GM23338 (cell line): ENCODE measurements at regions not wholly inside any gene's neighbourhood (a gene's known extent, or its start where the extent isn't known, plus 50 kb on each side); places are given as distances from the start of the nearest gene placed in this dataset.

Experiments
- ATAC-seq: fragments of 200-7000 bp; cut with Tn5 transposase; 3 replicates; pipeline ENCODE4 v1.9.1; 2020
- DNase-seq: peaks from one replicate; pipeline ENCODE4 v3.0.0-alpha.2; 2015; ENCODE audit warnings: low spot score
- H2AFZ ChIP-seq: fragments of 200-600 bp; sonication (generic); 2 replicates; pipeline ENCODE4 v1.8.0; 2016; ENCODE audit warnings: antibody characterized with exemption, mild to moderate bottlenecking, moderate library complexity
- H3F3A ChIP-seq: fragments of 200-600 bp; sonication (generic); replicated peaks from 2 replicates; pipeline ENCODE4 v1.8.0; 2017; ENCODE audit warnings: antibody characterized with exemption, mixed run types, low read depth
- H3K27ac ChIP-seq: fragments of 200-600 bp; sonication (generic); 2 replicates; pipeline ENCODE4 v1.6.1; 2016; ENCODE audit warnings: low read depth
- H3K27me3 ChIP-seq: fragments of 200-600 bp; sonication (generic); 2 replicates; pipeline ENCODE4 v1.8.0; 2016; ENCODE audit warnings: mild to moderate bottlenecking, mixed run types, moderate library complexity; ENCODE audit not compliant: insufficient read depth
- H3K36me3 ChIP-seq: fragments of 200-600 bp; sonication (generic); 2 replicates; pipeline ENCODE4 v1.8.0; 2016; ENCODE audit warnings: mild to moderate bottlenecking; ENCODE audit not compliant: insufficient read depth
- H3K4me1 ChIP-seq: fragments of 200-600 bp; sonication (generic); 2 replicates; pipeline ENCODE4 v1.8.0; 2016; ENCODE audit warnings: mild to moderate bottlenecking, moderate library complexity; ENCODE audit not compliant: insufficient read depth
- H3K4me2 ChIP-seq: fragments of 200-600 bp; sonication (generic); 2 replicates; pipeline ENCODE4 v1.7.1; 2017; ENCODE audit warnings: mixed run types
- H3K4me3 ChIP-seq: fragments of 200-600 bp; sonication (generic); 2 replicates; pipeline ENCODE4 v1.6.1; 2016; ENCODE audit warnings: mixed run types
- H3K79me2 ChIP-seq: fragments of 200-600 bp; sonication (generic); replicated peaks from 2 replicates; pipeline ENCODE4 v1.8.0; 2017; ENCODE audit warnings: mild to moderate bottlenecking; ENCODE audit not compliant: insufficient read depth
- H3K9me2 ChIP-seq: fragments of 200-600 bp; sonication (generic); 2 replicates; pipeline ENCODE4 v1.8.0; 2017; ENCODE audit not compliant: insufficient read depth
- H4K20me1 ChIP-seq: fragments of 200-600 bp; sonication (generic); replicated peaks from 2 replicates; pipeline ENCODE4 v1.8.0; 2017; ENCODE audit warnings: mild to moderate bottlenecking; ENCODE audit not compliant: insufficient read depth
- H3K27ac Mint-ChIP-seq: 2 replicates; pipeline ENCODE4 v1.8.0; 2020; ENCODE audit warnings: inconsistent platforms, mild to moderate bottlenecking, moderate library complexity, mixed read lengths
- H3K27me3 Mint-ChIP-seq: 3 replicates; pipeline ENCODE4 v1.8.0; 2022; ENCODE audit warnings: low read depth, mild to moderate bottlenecking, moderate library complexity, mixed read lengths, inconsistent platforms; ENCODE audit not compliant: insufficient read depth, poor library complexity
- H3K36me3 Mint-ChIP-seq: 3 replicates; pipeline ENCODE4 v1.8.0; 2021; ENCODE audit warnings: low read depth, mild to moderate bottlenecking, inconsistent platforms, moderate library complexity, mixed read lengths
- H3K4me1 Mint-ChIP-seq: 3 replicates; pipeline ENCODE4 v1.8.0; 2020; ENCODE audit warnings: mild to moderate bottlenecking, inconsistent platforms, mixed read lengths
- H3K4me3 Mint-ChIP-seq: 3 replicates; pipeline ENCODE4 v1.8.0; 2021; ENCODE audit warnings: moderate library complexity, mild to moderate bottlenecking, inconsistent platforms, mixed read lengths
- H3K9me3 Mint-ChIP-seq: 3 replicates; pipeline ENCODE4 v1.8.0; 2020; ENCODE audit warnings: moderate library complexity, mild to moderate bottlenecking, inconsistent platforms, mixed read lengths
- CTCF ChIP-seq, 2 experiments: fragments of 200-600 bp in 1 of 2; sonication (generic) in 1 of 2; conservative IDR thresholded peaks; 2 replicates each; pipeline versions ENCODE4 v1.5.1 to v1.6.1; 2016 to 2017; ENCODE audit warnings: antibody characterized with exemption in 2 of 2, low read depth in 2 of 2, mild to moderate bottlenecking in 2 of 2, moderate library complexity in 1 of 2
- EZH2phosphoT487 ChIP-seq: fragments of 200-600 bp; sonication (generic); IDR thresholded peaks from one replicate; pipeline ENCODE4 v1.8.1; 2018; ENCODE audit warnings: antibody characterized with exemption; ENCODE audit not compliant: unreplicated experiment
- JUNB ChIP-seq: IDR thresholded peaks from one replicate; pipeline ENCODE4 v1.6.1; 2016; ENCODE audit warnings: antibody characterized with exemption; ENCODE audit not compliant: unreplicated experiment
- POLR2AphosphoS5 ChIP-seq: IDR thresholded peaks from 2 replicates; pipeline ENCODE4 v1.6.1; 2016; ENCODE audit warnings: antibody characterized with exemption, low read depth
- STAT1 ChIP-seq: IDR thresholded peaks from one replicate; pipeline ENCODE4 v1.6.1; 2016; ENCODE audit warnings: antibody characterized with exemption; ENCODE audit not compliant: unreplicated experiment
- ZNF114 ChIP-seq: fragments of 250-450 bp; sonication (Bioruptor Pico); IDR thresholded peaks from 2 replicates; pipeline ENCODE4 v1.5.0; 2020; ENCODE audit warnings: mild to moderate bottlenecking, moderate library complexity
- TF ChIP-seq, protein P1 (sequence below): IDR thresholded peaks from 2 replicates; pipeline ENCODE4 v1.6.1; 2016; ENCODE audit warnings: antibody characterized with exemption
- TF ChIP-seq, protein P2 (sequence below): fragments of 250-450 bp; sonication (Bioruptor Pico); IDR thresholded peaks from 2 replicates; pipeline ENCODE4 v1.5.0; 2020; ENCODE audit warnings: mild to moderate bottlenecking, moderate library complexity

DNA sequence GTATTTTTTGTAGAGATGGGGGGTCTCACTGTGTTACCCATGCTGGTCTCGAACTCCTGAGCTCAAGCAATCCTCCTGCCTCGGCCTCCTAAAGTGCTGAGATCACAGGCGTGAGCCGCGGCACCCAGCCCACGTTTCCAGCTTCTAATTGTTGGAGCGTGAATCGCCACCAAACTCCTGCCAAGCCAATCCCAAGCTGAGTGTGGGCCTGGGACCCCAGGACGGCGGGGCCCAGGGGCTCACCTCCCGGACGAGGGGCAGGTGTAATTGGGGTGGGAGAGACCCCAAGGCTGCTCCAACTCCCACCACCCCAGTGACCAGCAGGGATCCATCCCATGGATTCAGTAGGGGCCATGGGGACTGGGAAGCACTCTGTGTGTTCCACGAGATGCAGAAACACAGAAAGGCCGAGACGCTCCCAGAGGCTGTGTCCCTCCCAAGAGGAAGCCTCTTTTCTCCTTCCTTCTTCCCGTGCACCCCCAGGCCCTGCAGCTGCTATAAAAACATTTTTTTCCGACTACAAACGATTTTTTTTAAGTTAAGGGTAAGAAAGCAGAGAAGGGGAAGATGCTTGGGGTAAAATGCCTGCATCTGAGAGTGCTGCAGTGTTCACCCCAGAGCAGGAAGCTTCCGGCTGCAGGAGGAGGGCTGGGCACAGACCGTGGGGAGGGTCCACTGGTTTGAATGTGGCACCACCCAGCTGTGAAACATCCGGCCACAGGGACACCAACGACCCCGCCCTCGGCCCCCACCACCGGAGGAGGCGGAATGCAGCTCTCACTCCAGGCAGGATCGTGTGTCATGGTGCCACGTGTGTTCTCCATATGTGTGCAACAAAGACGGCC, 76.5 kb downstream of the MICALL2 start:
- H3K4me3 ChIP-seq = no peak overlapping the region
- no peak overlapping the region for H3K4me3 Mint-ChIP-seq
- H3K9me3 Mint-ChIP-seq = no peaks in the 10 kb centered on the region
- no peaks in the 10 kb centered on the region for H3K36me3 Mint-ChIP-seq
- H3F3A ChIP-seq = no peaks in the 10 kb centered on the region
- no peak overlapping the region for H2AFZ ChIP-seq
- H3K36me3 ChIP-seq = no peaks in the 10 kb centered on the region
- H3K27me3 ChIP-seq = no peaks in the 10 kb centered on the region
- ATAC-seq (no peak), DNase-seq (no peak)
- H3K4me1 ChIP-seq = no peaks in the 10 kb centered on the region
- H3K79me2 ChIP-seq = no peaks in the 10 kb centered on the region
- no peaks in the 10 kb centered on the region for H3K9me2 ChIP-seq
- H3K4me2 ChIP-seq = no peak overlapping the region
- H3K27ac ChIP-seq = no peak overlapping the region
- H3K27me3 Mint-ChIP-seq = peaks cover 8% of the 10 kb centered on the region
- no peak for TF ChIP-seq EZH2phosphoT487
- TF ChIP-seq ZNF114 = no peak
- no peak overlapping the region for H3K27ac Mint-ChIP-seq
- no peaks in the 10 kb centered on the region for H4K20me1 ChIP-seq
- no peaks in the 10 kb centered on the region for H3K4me1 Mint-ChIP-seq

DNA sequence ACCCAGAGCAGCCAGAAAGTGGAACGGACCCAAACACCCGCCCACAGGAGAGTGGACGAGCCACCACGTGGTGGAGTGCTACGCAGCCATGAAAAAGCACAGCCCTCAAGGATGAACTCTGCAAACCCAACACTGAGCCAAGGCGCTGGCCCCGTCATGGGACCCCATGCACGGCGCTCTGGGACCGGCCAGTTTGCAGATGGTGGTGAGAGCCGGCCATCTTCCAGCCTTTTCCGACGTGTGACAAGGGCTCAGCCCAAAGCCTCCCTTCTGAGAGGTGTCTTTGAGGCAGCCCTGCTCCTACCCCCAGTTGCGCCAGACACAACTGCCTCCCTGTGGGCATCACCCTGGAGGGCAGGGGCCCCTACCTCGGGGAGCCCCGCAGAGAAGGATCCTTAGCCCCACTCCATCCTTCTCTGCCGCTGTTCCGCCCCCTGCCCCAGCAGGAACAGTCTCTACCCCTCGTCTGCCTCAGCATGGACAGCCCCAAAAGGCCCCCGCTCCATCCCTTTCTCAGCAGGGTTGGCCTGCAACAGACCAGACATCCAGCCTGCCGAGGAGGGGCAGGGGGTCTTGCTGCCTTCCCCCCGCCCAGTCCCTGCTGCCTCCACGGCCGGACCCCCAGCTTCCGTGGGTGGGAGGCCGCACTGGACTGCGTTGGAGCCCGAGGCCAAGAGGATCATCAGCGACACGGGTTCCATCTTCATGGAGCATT, 75.7 kb downstream of the MICALL2 start:
- Histone ChIP-seq H3K27me3 (no peaks in the 10 kb centered on the region), H3K9me2 (no peaks in the 10 kb centered on the region), H2AFZ (no peak overlapping the region), H3K4me3 (no peak overlapping the region), H3K4me2 (no peak overlapping the region), H4K20me1 (no peaks in the 10 kb centered on the region), H3K27ac (no peak overlapping the region), H3K36me3 (no peaks in the 10 kb centered on the region), H3K79me2 (no peaks in the 10 kb centered on the region), H3F3A (no peaks in the 10 kb centered on the region), H3K4me1 (no peaks in the 10 kb centered on the region)
- Mint-ChIP-seq H3K27me3 (peaks cover 8% of the 10 kb centered on the region), H3K4me1 (no peaks in the 10 kb centered on the region), H3K27ac (no peak overlapping the region), H3K4me3 (no peak overlapping the region), H3K9me3 (no peaks in the 10 kb centered on the region), H3K36me3 (no peaks in the 10 kb centered on the region)
- no peak for ATAC-seq
- no peak for DNase-seq
- no peak for TF ChIP-seq CTCF (conservative IDR thresholded peaks at IDR 0.05; ENCODE audit: low read depth in 2 of 2)
- TF ChIP-seq, protein P1, sequence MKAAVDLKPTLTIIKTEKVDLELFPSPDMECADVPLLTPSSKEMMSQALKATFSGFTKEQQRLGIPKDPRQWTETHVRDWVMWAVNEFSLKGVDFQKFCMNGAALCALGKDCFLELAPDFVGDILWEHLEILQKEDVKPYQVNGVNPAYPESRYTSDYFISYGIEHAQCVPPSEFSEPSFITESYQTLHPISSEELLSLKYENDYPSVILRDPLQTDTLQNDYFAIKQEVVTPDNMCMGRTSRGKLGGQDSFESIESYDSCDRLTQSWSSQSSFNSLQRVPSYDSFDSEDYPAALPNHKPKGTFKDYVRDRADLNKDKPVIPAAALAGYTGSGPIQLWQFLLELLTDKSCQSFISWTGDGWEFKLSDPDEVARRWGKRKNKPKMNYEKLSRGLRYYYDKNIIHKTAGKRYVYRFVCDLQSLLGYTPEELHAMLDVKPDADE = no peak
- TF ChIP-seq JUNB = no peak
- no peak for TF ChIP-seq ZNF114
- TF ChIP-seq STAT1 = no peak
- TF ChIP-seq, protein P2, sequence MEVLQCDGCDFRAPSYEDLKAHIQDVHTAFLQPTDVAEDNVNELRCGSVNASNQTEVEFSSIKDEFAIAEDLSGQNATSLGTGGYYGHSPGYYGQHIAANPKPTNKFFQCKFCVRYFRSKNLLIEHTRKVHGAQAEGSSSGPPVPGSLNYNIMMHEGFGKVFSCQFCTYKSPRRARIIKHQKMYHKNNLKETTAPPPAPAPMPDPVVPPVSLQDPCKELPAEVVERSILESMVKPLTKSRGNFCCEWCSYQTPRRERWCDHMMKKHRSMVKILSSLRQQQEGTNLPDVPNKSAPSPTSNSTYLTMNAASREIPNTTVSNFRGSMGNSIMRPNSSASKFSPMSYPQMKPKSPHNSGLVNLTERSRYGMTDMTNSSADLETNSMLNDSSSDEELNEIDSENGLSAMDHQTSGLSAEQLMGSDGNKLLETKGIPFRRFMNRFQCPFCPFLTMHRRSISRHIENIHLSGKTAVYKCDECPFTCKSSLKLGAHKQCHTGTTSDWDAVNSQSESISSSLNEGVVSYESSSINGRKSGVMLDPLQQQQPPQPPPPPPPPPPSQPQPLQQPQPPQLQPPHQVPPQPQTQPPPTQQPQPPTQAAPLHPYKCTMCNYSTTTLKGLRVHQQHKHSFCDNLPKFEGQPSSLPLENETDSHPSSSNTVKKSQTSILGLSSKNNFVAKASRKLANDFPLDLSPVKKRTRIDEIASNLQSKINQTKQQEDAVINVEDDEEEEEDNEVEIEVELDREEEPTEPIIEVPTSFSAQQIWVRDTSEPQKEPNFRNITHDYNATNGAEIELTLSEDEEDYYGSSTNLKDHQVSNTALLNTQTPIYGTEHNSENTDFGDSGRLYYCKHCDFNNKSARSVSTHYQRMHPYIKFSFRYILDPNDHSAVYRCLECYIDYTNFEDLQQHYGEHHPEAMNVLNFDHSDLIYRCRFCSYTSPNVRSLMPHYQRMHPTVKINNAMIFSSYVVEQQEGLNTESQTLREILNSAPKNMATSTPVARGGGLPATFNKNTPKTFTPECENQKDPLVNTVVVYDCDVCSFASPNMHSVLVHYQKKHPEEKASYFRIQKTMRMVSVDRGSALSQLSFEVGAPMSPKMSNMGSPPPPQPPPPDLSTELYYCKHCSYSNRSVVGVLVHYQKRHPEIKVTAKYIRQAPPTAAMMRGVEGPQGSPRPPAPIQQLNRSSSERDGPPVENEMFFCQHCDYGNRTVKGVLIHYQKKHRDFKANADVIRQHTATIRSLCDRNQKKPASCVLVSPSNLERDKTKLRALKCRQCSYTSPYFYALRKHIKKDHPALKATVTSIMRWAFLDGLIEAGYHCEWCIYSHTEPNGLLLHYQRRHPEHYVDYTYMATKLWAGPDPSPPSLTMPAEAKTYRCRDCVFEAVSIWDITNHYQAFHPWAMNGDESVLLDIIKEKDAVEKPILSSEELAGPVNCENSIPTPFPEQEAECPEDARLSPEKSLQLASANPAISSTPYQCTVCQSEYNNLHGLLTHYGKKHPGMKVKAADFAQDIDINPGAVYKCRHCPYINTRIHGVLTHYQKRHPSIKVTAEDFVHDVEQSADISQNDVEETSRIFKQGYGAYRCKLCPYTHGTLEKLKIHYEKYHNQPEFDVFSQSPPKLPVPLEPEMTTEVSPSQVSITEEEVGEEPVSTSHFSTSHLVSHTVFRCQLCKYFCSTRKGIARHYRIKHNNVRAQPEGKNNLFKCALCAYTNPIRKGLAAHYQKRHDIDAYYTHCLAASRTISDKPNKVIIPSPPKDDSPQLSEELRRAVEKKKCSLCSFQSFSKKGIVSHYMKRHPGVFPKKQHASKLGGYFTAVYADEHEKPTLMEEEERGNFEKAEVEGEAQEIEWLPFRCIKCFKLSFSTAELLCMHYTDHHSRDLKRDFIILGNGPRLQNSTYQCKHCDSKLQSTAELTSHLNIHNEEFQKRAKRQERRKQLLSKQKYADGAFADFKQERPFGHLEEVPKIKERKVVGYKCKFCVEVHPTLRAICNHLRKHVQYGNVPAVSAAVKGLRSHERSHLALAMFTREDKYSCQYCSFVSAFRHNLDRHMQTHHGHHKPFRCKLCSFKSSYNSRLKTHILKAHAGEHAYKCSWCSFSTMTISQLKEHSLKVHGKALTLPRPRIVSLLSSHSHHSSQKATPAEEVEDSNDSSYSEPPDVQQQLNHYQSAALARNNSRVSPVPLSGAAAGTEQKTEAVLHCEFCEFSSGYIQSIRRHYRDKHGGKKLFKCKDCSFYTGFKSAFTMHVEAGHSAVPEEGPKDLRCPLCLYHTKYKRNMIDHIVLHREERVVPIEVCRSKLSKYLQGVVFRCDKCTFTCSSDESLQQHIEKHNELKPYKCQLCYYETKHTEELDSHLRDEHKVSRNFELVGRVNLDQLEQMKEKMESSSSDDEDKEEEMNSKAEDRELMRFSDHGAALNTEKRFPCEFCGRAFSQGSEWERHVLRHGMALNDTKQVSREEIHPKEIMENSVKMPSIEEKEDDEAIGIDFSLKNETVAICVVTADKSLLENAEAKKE (CRISPR knock-in tag) = no peak
- TF ChIP-seq POLR2AphosphoS5 = no peak
